Colonic mucosa (tissue), 4 donors: ENCODE measurements at regions not wholly inside any gene's neighbourhood (a gene's known extent, or its start where the extent isn't known, plus 50 kb on each side); places are given as distances from the start of the nearest gene placed in this dataset.

Experiments used
- DNase-seq: peaks from one replicate; pipeline ENCODE4 v3.0.0-alpha.2; 2020
- H3K27ac ChIP-seq: fragments of 200-600 bp; one replicate; pipeline ENCODE4 v1.8.0; 2021
- H3K27me3 ChIP-seq: fragments of 200-600 bp; one replicate; pipeline ENCODE4 v1.8.0; 2021
- H3K36me3 ChIP-seq: fragments of 200-600 bp; one replicate; pipeline ENCODE4 v1.8.0; 2021
- H3K4me1 ChIP-seq: fragments of 200-600 bp; one replicate; pipeline ENCODE4 v1.8.0; 2021; ENCODE audit warnings: mild to moderate bottlenecking
- H3K4me3 ChIP-seq: fragments of 200-600 bp; one replicate; pipeline ENCODE4 v1.8.0; 2021
- H3K9ac ChIP-seq, 2 donors: one replicate each; pipeline ENCODE4 v1.7.0; 2013; ENCODE audit warnings: control low read depth in 2 of 2, low read depth in 2 of 2, low read length in 2 of 2
- H3K9me3 ChIP-seq: fragments of 200-600 bp; one replicate; pipeline ENCODE4 v1.8.0; 2021
- intact Hi-C: fragments of 100-400 bp; cut with DNase I; formaldehyde crosslinking; loops from one replicate; pipeline ENCODE4 v1.14.1; 2022
- TF ChIP-seq, protein P1 (sequence below): fragments of 200-600 bp; IDR thresholded peaks from one replicate; pipeline ENCODE4 v1.8.0; 2022; ENCODE audit warnings: antibody characterized with exemption, mild to moderate bottlenecking
- donor health status: healthy.
- donor health status: DM: no; HTN: no; CAD: no.
- donor health status: DM: no; HTN: no; CAD: no.

DNA sequence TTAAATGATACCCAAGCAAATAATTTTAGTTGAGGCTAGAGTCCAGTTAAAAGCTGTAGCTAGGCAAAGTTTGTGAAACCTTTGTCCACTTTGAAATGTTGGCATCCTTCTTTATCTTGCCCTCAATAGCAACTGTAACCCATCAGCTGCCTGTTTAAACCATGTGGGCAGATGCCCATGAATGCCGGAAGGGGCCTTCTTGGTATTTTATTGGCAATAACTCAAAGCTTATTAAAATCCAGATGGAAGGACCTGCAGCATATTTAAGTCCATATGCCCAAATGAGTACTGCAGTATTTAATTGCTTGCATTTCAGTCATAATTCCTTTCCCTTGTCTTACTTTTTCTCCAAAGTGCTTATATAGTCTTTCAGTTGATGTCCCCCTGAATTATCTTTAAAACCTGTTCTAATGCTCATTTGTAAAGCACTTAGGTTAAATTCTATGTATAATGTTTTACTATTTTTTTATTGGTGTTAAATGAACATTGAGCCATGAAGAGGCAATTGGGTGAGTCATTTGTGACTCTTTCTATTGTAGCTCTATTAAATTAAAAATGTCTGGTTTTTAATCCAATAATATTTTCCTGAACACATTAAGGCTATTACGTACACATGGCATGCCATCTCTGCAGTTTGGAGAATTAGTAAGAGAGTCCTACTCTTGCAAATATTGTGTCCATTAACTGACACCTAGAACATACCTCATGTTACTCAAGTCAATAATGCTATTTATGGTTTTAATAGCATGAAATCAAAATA lies 225.3 kb downstream of the KCNJ2 start:
- H3K4me3 ChIP-seq: no peak overlapping the region
- intact Hi-C loops: no loop called here

DNA sequence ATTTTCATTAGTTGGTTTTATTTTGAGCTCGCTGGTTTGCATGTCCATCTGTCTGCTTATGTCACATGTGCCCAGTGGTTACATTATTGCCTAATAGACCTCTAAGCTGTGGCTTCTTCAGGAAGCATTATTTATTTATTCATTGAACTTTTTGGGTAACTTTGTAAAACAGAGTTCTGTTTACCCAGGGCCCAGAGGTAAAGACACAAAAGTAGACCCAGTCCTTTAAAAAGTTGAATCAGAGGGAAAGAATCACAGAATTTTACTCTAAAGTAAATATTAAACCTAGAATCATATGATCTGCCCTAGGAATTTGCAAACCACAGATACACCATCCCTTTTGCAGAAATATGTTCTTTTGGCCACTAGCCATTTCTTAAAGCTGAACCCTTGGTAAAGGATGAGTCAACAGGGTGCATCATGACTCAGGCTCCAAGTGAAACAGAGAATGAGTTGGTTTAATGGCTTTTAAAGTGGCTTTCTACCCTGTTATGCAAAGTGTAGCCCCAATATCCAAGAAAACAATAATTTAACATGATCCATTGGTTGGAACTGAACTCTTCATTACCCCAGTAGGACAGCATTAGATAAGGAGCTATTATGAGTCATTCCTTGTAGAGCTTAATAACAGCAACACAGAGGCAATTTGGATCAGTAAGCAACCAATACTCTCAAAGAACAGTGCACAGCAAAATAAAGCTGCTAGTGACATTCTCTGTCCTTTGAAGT lies 236.3 kb downstream of the KCNJ2 start:
- H3K4me3 ChIP-seq: no peak overlapping the region
- no peaks in the 10 kb centered on the region for H3K9me3 ChIP-seq
- H3K4me1 ChIP-seq: no peaks in the 10 kb centered on the region
- H3K27ac ChIP-seq: no peak overlapping the region
- TF ChIP-seq, protein P1, sequence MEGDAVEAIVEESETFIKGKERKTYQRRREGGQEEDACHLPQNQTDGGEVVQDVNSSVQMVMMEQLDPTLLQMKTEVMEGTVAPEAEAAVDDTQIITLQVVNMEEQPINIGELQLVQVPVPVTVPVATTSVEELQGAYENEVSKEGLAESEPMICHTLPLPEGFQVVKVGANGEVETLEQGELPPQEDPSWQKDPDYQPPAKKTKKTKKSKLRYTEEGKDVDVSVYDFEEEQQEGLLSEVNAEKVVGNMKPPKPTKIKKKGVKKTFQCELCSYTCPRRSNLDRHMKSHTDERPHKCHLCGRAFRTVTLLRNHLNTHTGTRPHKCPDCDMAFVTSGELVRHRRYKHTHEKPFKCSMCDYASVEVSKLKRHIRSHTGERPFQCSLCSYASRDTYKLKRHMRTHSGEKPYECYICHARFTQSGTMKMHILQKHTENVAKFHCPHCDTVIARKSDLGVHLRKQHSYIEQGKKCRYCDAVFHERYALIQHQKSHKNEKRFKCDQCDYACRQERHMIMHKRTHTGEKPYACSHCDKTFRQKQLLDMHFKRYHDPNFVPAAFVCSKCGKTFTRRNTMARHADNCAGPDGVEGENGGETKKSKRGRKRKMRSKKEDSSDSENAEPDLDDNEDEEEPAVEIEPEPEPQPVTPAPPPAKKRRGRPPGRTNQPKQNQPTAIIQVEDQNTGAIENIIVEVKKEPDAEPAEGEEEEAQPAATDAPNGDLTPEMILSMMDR: no peak
- intact Hi-C loops: no loop called here
- DNase-seq: no peak
- no peaks in the 10 kb centered on the region for H3K36me3 ChIP-seq
- H3K27me3 ChIP-seq: no peaks in the 10 kb centered on the region
- no peak overlapping the region for H3K9ac ChIP-seq

More for the DNA sequence above, 225.3 kb downstream of the KCNJ2 start:
- Histone ChIP-seq H3K9ac (no peak overlapping the region), H3K27me3 (no peaks in the 10 kb centered on the region), H3K27ac (no peak overlapping the region), H3K4me1 (no peaks in the 10 kb centered on the region), H3K36me3 (no peaks in the 10 kb centered on the region), H3K9me3 (no peaks in the 10 kb centered on the region)
- TF ChIP-seq, protein P1: no peak
- no peak for DNase-seq

DNA sequence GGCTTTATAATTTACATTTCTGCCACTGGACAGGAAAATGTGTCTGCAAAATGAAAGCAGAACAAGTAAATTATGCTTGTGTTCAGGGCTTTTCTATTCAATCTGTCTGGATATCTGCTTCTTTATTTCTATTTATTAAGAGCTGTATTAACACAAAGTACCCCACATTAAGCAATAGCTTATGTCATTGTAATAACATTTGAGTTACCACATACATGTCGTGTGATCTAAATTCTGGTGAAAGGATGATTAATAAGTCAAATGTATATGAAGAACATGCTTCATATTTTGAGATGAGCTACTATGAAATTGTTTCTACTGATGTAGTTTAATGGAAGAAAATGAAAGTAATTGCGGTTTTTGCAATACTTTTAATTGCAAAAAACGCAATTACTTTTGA lies 238.2 kb downstream of the KCNJ2 start:
- Histone ChIP-seq H3K27ac (no peak overlapping the region), H3K9ac (no peak overlapping the region), H3K36me3 (no peaks in the 10 kb centered on the region), H3K9me3 (no peaks in the 10 kb centered on the region), H3K4me3 (no peak overlapping the region), H3K27me3 (no peaks in the 10 kb centered on the region), H3K4me1 (no peaks in the 10 kb centered on the region)
- TF ChIP-seq, protein P1: no peak
- no peak for DNase-seq
- intact Hi-C loops: no loop called here

DNA sequence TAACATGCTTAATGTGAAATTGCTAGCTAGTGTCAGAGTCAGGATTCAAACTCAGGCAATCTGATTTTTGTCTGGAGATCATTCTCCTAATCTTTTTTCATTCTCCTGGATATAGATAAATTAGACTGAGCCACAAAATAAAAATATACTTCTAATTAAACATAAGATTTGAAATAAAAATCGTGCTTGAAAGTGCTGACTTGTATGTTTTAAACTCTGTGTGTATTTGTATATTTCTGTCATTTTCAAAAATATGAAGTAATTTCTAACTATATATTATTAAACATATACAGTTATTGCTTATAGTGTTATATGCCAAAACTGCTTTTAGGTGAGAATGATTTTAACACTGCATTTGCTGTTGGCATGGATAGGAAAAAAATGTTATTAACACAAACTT lies 239.4 kb downstream of the KCNJ2 start:
- TF ChIP-seq, protein P1: no peak
- H3K4me1 ChIP-seq: no peaks in the 10 kb centered on the region
- DNase-seq: no peak
- no peak overlapping the region for H3K9ac ChIP-seq
- no peak overlapping the region for H3K4me3 ChIP-seq
- no peaks in the 10 kb centered on the region for H3K27me3 ChIP-seq
- H3K36me3 ChIP-seq: no peaks in the 10 kb centered on the region
- H3K27ac ChIP-seq: no peak overlapping the region
- intact Hi-C loops: no loop called here
- no peaks in the 10 kb centered on the region for H3K9me3 ChIP-seq

DNA sequence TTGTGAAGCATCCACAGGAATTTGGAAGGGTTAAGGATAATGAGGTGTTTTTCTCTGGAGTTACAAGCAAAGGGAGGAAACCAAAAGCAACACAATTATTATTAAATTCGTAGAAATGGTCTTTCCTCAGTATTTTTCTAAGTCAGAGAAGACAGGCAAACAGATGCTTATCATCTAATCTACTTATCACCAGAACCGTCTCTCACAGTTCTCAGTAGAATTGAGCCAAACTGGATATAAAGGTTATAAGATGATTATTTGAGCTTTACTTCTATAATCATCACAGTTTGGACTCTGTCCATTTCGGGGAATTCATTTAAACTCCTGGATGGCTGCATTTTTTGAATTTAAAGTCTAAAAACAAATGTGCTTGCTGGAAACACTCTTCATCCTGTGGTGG lies 245.0 kb downstream of the KCNJ2 start:
- Histone ChIP-seq H3K4me1 (no peaks in the 10 kb centered on the region), H3K4me3 (no peak overlapping the region), H3K9ac (no peak overlapping the region), H3K36me3 (no peaks in the 10 kb centered on the region), H3K27me3 (no peaks in the 10 kb centered on the region), H3K9me3 (no peaks in the 10 kb centered on the region), H3K27ac (no peak overlapping the region)
- intact Hi-C loops: no loop called here
- TF ChIP-seq, protein P1: no peak
- no peak for DNase-seq
